ENCODE measurements at regions not wholly inside any gene's neighbourhood (a gene's known extent, or its start where the extent isn't known, plus 50 kb on each side); places are given as distances from the start of the nearest gene placed in this dataset.

DNA sequence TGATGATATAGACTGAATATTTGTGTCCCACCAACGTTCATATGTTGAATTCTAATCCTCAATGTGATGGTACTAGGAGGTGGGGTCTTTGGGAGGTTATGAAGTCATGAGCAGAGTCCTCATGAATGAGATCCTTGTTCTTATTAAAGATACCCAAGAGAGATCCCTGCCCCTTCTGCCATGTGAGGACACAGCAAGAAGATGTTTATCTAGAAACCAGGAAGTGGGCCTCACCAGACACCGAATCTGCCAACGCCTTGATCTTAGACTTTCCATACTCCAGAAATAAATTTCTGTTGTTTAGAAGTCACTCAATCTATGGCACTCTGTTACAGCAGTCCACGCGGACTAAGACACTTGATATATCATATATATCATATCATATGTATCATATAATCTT, 67.7 kb upstream of the GCM1 start:
- TF ChIP-seq, protein P1, sequence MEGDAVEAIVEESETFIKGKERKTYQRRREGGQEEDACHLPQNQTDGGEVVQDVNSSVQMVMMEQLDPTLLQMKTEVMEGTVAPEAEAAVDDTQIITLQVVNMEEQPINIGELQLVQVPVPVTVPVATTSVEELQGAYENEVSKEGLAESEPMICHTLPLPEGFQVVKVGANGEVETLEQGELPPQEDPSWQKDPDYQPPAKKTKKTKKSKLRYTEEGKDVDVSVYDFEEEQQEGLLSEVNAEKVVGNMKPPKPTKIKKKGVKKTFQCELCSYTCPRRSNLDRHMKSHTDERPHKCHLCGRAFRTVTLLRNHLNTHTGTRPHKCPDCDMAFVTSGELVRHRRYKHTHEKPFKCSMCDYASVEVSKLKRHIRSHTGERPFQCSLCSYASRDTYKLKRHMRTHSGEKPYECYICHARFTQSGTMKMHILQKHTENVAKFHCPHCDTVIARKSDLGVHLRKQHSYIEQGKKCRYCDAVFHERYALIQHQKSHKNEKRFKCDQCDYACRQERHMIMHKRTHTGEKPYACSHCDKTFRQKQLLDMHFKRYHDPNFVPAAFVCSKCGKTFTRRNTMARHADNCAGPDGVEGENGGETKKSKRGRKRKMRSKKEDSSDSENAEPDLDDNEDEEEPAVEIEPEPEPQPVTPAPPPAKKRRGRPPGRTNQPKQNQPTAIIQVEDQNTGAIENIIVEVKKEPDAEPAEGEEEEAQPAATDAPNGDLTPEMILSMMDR (conservative IDR thresholded peaks at IDR 0.05; ENCODE audit: low read depth), result no peak
- POLR2A ChIA-PET (ENCODE audit: low non-redundant PET), result no interaction called here
- H3K27ac ChIP-seq, result no peak overlapping the region
- CTCF ChIA-PET, result no interaction called here
- DNase-seq (ENCODE audit: low spot score), result no peak

DNA sequence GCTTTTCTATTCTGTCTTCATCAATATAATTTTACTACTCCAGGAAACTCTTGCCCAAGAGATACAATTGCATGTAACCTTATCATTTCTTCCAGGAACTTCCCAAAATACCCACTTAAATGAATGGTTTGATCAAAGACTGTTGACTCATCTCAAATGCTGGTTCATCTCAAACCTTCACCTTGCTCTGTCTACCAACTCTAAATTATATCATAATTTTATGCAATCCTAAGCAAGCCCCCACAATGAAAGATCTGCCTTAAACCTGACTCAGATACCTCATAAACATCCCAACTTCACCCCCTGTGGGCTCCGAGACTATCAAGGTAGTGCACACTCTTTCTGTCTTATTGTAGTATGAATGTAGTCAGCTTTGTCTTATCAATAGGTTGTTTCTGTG, 65.5 kb upstream of the GCM1 start:
- no peak for DNase-seq (ENCODE audit: low spot score)
- CTCF ChIA-PET, result no interaction called here
- no peak overlapping the region for H3K27ac ChIP-seq
- POLR2A ChIA-PET (ENCODE audit: low non-redundant PET), result no interaction called here
- TF ChIP-seq, protein P1 (conservative IDR thresholded peaks at IDR 0.05; ENCODE audit: low read depth), result no peak

DNA sequence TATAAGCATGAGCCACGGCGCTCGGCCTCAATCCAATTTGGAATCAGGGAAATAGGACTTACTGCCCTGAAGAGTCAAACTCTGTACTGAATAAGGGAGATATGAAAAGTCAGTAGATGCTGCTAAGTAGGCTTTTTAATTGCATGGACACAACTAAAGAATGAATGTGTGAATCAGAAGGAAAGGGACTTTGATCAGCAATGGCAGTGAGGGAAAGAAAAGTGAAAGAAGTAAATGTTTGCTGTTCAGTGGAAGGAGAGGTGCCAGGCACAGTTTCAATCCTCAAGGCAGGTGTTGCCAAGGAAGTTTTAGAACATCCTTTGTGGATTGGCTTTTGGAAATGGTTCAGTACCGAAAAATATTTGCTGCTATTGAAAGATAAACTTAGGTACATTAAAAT, 62.2 kb upstream of the GCM1 start:
- no peak for DNase-seq (ENCODE audit: low spot score)
- TF ChIP-seq, protein P1 (conservative IDR thresholded peaks at IDR 0.05; ENCODE audit: low read depth), result no peak
- ChIA-PET POLR2A (ENCODE audit: low non-redundant PET) (no interaction called here), CTCF (no interaction called here)
- no peak overlapping the region for H3K27ac ChIP-seq

DNA sequence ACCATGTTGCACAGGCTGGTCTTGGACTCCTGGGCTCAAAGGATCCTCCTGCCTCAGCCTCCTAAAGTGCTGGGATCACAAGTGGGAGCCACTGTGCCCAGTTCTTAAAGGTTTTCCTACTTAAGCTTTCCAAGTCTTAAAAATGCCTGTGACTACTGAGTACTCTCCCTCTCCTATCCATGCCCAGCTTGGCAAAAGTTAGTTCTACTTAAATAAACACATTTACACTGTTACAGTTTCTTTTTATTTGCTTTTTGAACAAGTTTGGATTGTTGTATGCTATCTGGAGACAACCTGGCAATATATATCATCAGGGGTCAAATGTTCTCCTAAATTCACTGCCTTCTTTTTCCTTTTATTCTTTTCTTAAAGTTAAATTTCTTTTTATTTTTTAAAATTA, 61.0 kb upstream of the GCM1 start:
- no peak for DNase-seq (ENCODE audit: low spot score)
- no peak overlapping the region for H3K27ac ChIP-seq
- POLR2A ChIA-PET (ENCODE audit: low non-redundant PET), result no interaction called here
- CTCF ChIA-PET, result no interaction called here
- TF ChIP-seq, protein P1 (conservative IDR thresholded peaks at IDR 0.05; ENCODE audit: low read depth), result no peak

DNA sequence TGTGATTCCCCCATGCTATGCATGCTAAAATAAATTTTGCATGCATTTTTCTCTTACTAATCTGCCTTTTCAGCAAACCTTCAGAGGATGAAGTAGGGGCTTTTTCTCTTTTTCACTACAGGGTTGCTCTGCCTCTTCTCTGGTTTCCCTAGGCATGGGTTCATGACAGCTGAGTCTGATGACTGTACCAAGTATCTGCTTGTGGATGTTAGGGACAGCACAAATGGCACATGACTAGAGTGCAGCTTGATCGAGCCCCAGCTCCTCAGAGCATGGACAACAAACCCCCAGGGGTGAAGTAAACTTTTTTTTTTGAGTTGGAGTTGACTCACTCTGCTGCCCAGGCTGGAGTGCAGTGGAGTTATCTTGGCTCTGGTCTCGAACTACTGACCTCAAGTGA, 57.1 kb upstream of the GCM1 start:
- CTCF ChIA-PET, result no interaction called here
- POLR2A ChIA-PET (ENCODE audit: low non-redundant PET), result no interaction called here
- DNase-seq (ENCODE audit: low spot score), result no peak
- TF ChIP-seq, protein P1 (conservative IDR thresholded peaks at IDR 0.05; ENCODE audit: low read depth), result no peak
- H3K27ac ChIP-seq, result no peak overlapping the region

DNA sequence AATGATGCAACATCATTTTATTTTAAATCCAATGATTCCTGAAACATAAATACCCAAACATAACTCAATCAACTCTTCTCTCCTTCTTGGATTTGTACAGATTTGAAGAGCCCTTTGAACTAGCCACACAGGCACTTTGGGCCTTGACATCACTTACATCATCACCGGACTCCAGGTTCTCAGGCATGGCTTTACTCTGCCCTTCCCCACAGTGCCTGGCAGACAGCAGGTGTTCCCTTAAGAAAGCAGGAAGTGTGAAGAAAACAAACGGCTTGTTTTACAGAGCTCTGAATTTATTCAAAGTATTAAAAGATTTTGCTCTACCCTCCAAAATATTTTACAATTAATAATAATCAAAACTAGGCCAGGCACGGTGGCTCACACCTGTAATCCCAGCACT, 54.8 kb upstream of the GCM1 start:
- CTCF ChIA-PET, result interaction anchor here (0.6 kb wide), 1 partner anchor 556 kb away, joined by 6 read pairs; no protein-coding TSS in a partner anchor
- H3K27ac ChIP-seq, result no peak overlapping the region
- DNase-seq (ENCODE audit: low spot score), result no peak
- POLR2A ChIA-PET (ENCODE audit: low non-redundant PET), result no interaction called here
- TF ChIP-seq, protein P1 (conservative IDR thresholded peaks at IDR 0.05; ENCODE audit: low read depth), result no peak

DNA sequence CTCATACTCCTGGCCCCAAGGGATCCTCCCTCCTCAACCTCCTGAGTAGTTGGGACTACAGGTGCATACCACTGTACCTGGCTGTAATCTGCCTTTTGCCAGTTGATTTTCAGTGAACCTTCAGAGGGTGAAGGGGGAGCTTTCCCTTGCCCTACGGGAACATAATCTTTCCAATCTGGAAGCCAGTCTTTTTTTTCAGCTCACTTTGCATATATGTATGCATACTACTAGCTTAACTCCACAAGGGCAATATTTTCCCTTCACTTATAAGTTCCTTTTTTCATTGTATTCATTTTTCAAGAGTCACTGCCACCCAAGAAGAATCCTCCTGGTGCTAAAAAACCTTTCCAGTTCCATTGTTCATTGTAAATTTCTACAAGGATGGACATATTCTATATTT, 53.4 kb upstream of the GCM1 start:
- POLR2A ChIA-PET (ENCODE audit: low non-redundant PET), result no interaction called here
- CTCF ChIA-PET, result interaction anchor here (0.8 kb wide), 1 partner anchor 30 kb away, joined by 7 read pairs; no protein-coding TSS in a partner anchor
- H3K27ac ChIP-seq, result no peak overlapping the region
- TF ChIP-seq, protein P1 (conservative IDR thresholded peaks at IDR 0.05; ENCODE audit: low read depth), result no peak
- DNase-seq (ENCODE audit: low spot score), result no peak
